HG03175 (cell line): ENCODE measurements at regions not wholly inside any gene's neighbourhood (a gene's known extent, or its start where the extent isn't known, plus 50 kb on each side); places are given as distances from the start of the nearest gene placed in this dataset.
"Not testable (repeated sequence)": the region's sequence is repeated elsewhere in the genome, so short reads cannot be mapped to it uniquely, and the experiment has no call there.

Experiments
- ATAC-seq: cut with Tn5 transposase; IDR thresholded peaks from one replicate; pipeline ENCODE4 v1.9.1; 2021; ENCODE audit warnings: mild to moderate bottlenecking, moderate library complexity; ENCODE audit not compliant: unreplicated experiment

- ATAC-seq, result not testable (repeated sequence)
Observed at GRCh38 chr10:8415029-8415428, 360.5 kb downstream of the GATA3 start.

DNA sequence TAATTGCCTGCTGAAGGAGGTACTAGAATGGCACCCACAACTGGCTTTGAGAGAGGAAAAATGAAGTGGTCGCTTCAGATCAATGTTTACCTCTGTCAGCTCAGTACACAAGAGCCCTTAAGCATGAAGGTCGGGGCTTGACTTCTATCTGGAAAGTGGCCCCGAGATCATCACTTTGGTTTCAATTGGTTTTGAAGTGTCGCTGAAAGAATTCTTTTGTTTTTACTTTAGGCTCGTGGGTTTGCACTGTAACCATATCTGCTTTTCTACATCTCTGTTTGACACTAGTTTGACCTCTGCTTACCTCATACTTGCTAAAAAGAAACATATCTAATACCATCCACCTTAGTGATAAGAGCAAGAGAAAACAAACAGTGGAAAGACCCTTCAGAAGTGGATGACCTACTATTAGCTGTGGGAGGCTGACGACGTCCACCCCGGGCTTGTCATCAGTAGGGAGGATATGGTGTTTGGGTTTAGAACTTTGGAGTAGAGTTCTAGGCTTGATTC, 361.8 kb downstream of the GATA3 start:
- no peak for ATAC-seq

- no peak for ATAC-seq
Observed at GRCh38 chr10:8416760-8417159, 362.3 kb downstream of the GATA3 start.

- no peak for ATAC-seq
Observed at GRCh38 chr10:8417631-8418030, 363.1 kb downstream of the GATA3 start.

DNA sequence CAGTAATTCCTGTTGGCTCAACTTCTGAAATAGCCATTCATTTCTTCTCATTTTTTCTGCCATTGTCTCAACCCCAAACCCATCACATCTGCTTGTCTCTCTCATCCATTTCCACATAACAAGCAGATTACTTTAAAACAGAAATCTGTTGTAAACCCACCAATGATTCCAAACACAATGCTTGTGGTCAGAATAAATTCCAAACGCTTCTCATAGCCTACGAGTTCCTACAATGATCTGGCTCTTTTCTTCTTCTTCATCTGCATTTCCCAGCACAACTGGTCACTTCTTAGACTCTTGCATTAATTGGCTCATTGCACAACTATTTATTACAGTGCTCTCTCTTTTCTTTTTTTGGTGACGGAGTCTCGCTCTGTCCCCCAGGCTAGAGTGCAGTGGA, 364.1 kb downstream of the GATA3 start:
- ATAC-seq, result no peak

- ATAC-seq, result no peak
Observed at GRCh38 chr10:8420182-8420581, 365.7 kb downstream of the GATA3 start.

GRCh38 chr10:8424555-8425211, 370.2 kb downstream of the GATA3 start:
- ATAC-seq, result no peak

- no peak for ATAC-seq
Observed at GRCh38 chr10:8428654-8429053, 374.2 kb downstream of the GATA3 start.

DNA sequence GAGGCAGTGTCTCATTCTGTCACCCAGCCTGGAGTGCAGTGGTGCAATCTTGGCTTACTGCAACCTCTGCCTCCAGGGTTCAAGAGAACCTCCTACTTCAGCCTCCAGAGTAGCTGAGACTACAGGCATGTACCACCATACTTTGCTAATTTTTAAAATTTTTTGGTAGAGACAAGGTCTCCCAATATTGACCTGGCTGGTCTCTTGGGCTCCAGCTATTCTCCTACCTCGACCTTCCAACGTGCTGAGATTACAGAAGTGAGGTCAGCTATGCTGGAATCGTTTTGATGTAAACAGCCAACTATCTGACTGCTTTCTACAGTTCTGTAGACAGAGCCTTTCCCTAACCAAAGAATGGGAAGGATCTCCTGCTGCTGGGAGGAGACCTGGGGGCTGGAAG, 375.8 kb downstream of the GATA3 start:
- no peak for ATAC-seq

DNA sequence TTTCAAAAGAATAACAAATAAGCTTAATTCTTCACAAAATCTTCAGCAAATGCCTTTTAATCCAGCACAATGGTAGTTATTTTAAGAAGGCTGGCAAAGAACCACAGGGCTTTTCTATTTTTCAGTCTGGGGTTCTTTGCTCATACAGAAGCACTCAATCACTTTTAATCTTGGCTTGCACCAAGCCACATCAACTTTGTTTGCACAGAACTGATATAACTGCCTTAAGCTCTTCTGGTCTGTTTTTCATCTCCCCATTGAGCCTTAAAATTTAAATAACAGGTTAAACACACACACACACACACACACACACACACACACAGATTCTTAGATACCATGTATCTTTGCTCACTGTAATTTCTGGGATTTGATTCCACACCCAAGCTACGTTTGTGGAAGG, 377.0 kb downstream of the GATA3 start:
- ATAC-seq, result no peak

DNA sequence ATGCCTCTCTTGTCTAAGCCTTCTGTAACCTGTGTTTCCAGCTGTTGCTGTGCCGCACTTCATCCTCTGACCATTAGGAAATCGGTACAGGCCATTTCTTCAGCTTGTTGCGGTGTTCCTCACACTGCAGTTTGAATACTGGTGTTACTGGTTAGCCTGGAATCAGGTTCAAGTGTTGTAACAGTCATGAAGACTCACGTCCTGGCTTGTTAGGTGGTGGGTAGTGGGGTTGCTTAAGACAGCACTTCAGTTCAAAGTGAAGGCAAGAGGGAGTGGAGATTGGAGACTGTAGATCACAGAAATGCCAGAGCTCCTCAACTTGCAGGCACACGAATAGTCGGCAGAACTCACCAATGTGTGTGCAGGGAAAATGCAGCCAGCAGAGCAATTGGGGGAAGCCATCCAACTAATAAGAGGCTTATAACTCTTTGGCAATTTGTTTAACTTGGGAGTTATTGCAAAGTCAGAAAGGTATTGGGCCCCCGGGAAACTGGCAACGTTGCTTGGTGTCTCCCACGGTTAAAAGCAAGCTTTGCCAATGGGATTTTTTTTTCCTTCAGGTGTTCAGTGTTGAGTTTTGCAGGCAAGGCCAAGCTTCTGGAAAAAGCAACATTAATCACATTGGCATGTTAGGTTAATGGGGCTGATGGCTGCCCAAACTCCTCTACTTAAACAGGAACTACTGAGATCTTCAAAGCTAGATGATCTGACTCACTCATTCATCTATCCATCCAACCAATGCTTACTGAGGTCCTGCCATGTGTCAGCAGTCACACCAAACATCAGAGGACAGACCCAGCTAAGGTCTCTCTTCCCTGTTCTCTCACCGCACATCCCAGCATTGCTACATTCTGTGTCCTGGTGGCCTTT, 380.9 kb downstream of the GATA3 start:
- ATAC-seq, result no peak

DNA sequence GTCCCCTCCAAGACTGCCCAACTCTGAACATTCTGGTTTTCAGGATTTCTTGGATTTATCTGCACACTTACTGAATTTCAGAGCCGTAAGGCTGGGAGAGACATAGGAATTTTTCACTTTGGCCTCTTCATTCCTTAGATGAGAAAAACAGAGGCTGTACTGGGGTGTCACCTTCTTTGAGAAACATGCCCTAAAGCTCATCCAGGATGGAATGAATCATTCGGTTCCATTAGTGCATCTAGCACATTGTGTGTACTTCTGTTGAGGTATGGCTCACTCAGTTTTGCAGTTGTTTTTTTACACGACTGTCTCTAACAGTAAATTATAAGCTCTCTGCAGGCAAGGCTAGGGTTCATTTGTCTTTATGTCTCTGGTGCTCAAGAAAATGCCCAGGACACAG, 383.4 kb downstream of the GATA3 start:
- no peak for ATAC-seq

- ATAC-seq, result no peak
Observed at GRCh38 chr10:8438603-8439002, 384.1 kb downstream of the GATA3 start.

DNA sequence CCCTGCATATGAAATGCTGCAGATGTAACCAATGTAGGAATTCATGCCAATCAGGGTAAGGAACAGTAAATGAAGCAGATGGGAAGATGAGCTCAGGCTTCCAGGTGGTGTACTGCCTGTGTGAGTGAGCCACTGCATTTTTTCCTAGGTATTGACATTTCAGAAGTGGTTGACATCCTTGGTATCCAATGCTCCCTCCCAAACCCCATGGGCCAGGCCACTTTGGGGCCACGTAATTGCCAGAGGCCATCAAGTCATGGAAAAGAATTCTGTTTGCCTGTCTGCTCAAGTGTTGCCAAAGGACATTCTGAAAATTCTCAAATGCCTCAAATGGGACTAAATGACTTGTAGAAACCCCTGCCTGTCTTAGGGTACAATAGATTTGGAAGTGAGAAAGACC, 384.6 kb downstream of the GATA3 start:
- no peak for ATAC-seq

- ATAC-seq, result no peak
Observed at GRCh38 chr10:8444630-8445029, 390.1 kb downstream of the GATA3 start.

GRCh38 chr10:8445353-8445752, 390.9 kb downstream of the GATA3 start:
- ATAC-seq, result no peak

DNA sequence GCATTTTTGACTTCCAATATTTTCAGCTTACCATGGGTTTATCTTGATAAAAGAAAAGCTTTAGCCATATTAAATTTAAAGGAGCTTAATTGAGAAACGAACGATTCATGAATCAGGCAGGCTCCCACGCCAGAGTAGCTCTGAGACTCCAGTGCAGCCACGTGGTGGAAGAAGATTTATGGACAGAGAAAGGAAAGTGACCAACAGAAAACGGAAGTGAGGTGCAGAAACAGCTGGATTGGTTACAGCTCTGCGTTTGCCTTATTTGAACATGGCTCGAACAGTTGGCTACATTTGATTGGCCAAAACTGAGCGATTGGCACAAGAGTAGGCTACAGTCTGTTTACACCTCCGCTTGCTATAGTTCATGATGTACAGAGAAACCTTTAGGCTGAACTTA, 395.4 kb downstream of the GATA3 start:
- no peak for ATAC-seq

- no peak for ATAC-seq
Observed at GRCh38 chr10:8453587-8453986, 399.1 kb downstream of the GATA3 start.

GRCh38 chr10:8454357-8454756, 399.9 kb downstream of the GATA3 start:
- ATAC-seq, result no peak

- no peak for ATAC-seq
Observed at GRCh38 chr10:8455181-8455580, 400.7 kb downstream of the GATA3 start.

GRCh38 chr10:8456386-8456785, 401.9 kb downstream of the GATA3 start:
- ATAC-seq, result no peak

DNA sequence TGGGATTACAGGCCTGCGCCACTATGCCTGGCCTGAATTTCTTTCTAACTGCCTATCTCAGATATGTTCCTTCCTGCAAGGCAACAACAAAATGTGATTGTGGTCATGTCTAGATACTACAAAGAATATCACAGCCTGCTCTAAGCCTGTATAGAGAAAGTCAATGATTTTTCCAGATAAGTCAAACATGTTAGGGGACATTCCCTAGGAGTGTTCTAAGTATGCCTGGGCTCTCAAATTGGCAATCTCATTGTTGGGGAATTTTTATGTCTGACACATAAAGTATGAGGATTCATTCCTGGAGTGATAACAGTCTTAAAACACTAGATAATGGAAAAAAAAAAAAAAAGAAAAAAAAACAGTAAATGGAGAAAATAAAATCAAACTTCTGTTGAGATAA, 406.1 kb downstream of the GATA3 start:
- ATAC-seq, result no peak
